Peyer's patch (tissue), 4 donors: ENCODE measurements at regions not wholly inside any gene's neighbourhood (a gene's known extent, or its start where the extent isn't known, plus 50 kb on each side); places are given as distances from the start of the nearest gene placed in this dataset.
"Not testable (repeated sequence)": the region's sequence is repeated elsewhere in the genome, so short reads cannot be mapped to it uniquely, and the experiment has no call there.

Source experiments
- CTCF ChIP-seq, 6 experiments: fragments of 450-650 bp in 4 of 6; fragments of 200-600 bp in 2 of 6; sonication (generic) in 1 of 6; IDR thresholded peaks; one replicate each; pipeline ENCODE4 v1.5.1; 2017 to 2019; ENCODE audit warnings: antibody characterized with exemption in 6 of 6, mild to moderate bottlenecking in 3 of 6, moderate library complexity in 1 of 6
- POLR2A ChIP-seq, 2 donors: fragments of 450-650 bp; IDR thresholded peaks; one replicate each; pipeline ENCODE4 v1.5.1; 2017; ENCODE audit warnings: antibody characterized with exemption in 2 of 2, mild to moderate bottlenecking in 2 of 2, moderate library complexity in 2 of 2

- TF ChIP-seq POLR2A, CTCF (IDR thresholded peaks at IDR 0.05): not testable (repeated sequence)
Observed at GRCh38 chr15:24301999-24302398, 373.6 kb upstream of the NPAP1 start.
